ENCODE measurements at regions not wholly inside any gene's neighbourhood (a gene's known extent, or its start where the extent isn't known, plus 50 kb on each side); places are given as distances from the start of the nearest gene placed in this dataset.
"Not testable (repeated sequence)": the region's sequence is repeated elsewhere in the genome, so short reads cannot be mapped to it uniquely, and the experiment has no call there.

GRCh38 chr21:9745457-9746108 lies 775.8 kb upstream of the TPTE start:
- DNase-seq (ENCODE audit: low spot score): not testable (repeated sequence)

DNA sequence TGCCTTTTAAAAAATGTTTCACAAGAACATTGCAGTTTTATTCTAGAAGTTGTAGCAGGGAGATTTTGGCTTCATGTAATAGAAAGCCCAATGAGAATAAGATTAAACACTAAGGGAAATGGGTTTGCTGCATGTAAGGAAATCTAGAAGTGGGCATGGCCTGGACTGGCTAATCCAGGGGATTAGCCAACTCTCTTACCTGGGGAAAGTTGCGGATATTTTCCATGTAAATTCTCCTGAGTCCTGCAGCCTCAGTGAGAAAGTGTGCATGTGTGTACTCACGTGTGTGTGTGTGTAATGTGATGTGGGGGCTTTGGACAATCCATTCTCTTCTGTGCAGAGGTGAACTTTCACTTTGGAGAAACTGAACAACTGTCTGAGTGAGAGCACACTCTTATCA lies 775.1 kb upstream of the TPTE start:
- not testable (repeated sequence) for DNase-seq (ENCODE audit: low spot score)

- DNase-seq (ENCODE audit: low spot score): not testable (repeated sequence)
Measured at GRCh38 chr21:9746831-9747606, 774.4 kb upstream of the TPTE start.

DNA sequence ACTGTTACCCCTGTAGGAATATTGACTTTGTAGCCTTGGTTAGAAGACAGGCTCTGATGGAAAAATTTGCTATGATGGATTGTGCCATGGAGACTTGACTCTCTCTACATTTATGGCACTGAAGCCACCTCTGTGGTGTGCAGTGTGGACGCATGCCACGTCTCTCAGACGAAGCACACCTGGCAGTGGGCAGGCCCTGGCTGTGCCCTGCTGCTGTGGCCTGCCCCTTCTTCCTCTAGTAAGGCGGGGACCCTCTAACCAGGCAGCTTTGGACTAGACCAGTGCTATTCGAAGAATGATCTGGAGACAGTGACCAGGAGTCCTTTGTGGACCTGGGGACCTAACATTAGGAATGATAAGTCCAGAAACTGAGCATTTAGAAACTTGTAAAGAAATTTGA lies 773.5 kb upstream of the TPTE start:
- DNase-seq (ENCODE audit: low spot score): not testable (repeated sequence)

- not testable (repeated sequence) for DNase-seq (ENCODE audit: low spot score)
Measured at GRCh38 chr21:9748451-9748850, 772.9 kb upstream of the TPTE start.

DNA sequence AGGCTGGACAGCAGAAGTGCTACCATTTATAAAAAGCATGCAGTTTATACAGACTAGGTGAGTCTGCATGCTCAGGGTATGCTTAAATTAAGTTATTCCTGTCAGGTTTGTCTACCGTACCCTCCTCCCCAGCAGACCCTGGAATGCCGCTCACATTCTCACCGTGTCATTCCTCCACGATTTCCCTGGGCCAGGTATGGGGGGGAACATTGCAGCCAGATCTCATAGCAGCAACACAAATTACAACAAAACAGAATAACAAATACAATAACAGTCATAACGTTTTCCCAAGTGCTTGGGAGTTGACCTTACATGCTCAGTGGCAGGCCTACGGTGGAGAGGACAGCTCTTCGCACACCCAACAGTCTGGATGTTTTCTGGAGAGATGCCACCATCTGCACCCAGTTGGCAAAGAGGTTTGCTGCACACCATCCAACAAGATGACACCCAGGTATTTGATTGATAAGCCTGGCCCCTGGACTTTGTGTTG lies 771.6 kb upstream of the TPTE start:
- not testable (repeated sequence) for DNase-seq (ENCODE audit: low spot score)

GRCh38 chr21:9750341-9751086 lies 770.9 kb upstream of the TPTE start:
- no peak for DNase-seq (ENCODE audit: low spot score)

DNA sequence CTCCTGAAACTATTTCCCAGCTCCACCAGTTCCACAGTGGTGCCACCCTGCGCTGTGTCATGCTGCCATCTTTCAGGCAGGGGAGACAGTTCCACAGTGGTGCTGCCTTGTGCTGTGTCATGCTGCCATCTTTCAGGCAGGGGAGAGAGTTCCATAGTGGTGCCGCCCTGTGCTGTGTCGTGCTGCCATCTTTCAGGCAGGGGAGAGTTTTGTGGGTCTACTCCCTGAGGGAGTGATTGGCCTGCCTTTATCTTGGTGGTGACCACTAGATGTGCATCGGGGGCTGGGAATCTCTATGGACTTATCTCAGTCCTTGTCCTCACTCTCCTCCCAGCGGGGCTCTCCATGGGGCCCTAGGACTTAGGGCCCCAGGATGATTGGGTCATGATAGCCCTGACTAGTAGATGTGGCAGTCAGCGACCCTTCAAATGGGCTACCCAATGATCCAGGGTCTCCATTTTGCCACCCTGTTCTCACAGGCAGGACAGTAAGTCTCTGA lies 770.2 kb upstream of the TPTE start:
- not testable (repeated sequence) for DNase-seq (ENCODE audit: low spot score)

DNA sequence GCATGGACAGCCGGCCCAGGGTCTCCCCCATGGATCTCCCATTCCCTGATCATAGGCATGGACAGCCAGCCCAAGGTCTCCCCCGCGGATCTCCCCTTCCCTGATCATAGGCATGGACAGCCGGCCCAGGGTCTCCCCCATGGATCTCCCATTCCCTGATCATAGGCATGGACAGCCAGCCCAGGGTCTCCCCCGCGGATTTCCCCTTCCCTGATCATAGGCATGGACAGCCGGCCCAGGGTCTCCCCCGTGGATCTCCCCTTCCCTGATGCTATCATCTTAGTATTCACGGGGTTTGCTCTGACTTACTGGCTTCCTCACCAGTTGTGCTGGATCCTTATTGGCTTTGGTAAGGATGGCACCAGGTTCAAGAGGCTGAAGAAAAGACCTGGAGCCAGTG lies 769.4 kb upstream of the TPTE start:
- not testable (repeated sequence) for DNase-seq (ENCODE audit: low spot score)

- DNase-seq (ENCODE audit: low spot score): not testable (repeated sequence)
Measured at GRCh38 chr21:9753441-9753840, 767.9 kb upstream of the TPTE start.

DNA sequence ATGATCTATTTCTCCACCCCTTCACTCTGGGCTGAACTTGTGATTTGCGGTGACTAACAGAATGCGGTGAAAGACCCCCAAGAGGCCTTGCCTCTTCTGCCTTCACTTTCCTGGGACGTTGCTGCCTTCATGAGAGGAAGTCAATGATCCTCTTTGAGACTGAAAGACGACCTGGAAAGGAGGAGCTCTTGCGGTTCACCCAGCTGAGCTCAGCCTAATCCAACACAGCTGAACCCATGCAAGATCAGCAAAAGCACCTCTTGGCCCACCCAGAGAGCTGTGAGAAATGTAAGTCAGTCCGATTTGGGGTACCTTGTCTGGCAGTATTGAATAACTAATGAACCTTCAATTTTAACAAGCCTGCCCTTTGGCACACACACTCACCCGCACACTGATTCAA lies 767.4 kb upstream of the TPTE start:
- no peak for DNase-seq (ENCODE audit: low spot score)

- not testable (repeated sequence) for DNase-seq (ENCODE audit: low spot score)
Measured at GRCh38 chr21:9754434-9754833, 766.9 kb upstream of the TPTE start.

GRCh38 chr21:9755611-9756010 lies 765.8 kb upstream of the TPTE start:
- no peak for DNase-seq (ENCODE audit: low spot score)

DNA sequence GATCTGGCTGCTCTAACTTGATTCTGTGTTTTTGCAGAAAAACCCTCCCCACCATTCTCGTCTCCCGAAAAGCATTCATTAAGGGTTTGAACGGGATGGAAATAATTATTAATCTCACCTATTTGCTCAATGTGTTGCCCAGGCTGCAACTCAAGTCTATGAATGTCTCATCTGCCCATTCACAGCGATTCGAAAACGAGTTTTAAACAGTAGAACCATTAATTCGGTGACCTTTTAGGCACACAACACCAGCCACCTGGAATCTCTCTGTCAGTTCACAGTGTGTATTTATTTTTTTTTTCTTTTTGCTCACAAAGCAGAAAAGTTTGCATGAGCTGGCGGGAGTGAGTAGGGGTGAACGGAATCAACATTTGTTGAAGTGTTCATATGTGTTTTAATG lies 764.7 kb upstream of the TPTE start:
- DNase-seq (ENCODE audit: low spot score): no peak

DNA sequence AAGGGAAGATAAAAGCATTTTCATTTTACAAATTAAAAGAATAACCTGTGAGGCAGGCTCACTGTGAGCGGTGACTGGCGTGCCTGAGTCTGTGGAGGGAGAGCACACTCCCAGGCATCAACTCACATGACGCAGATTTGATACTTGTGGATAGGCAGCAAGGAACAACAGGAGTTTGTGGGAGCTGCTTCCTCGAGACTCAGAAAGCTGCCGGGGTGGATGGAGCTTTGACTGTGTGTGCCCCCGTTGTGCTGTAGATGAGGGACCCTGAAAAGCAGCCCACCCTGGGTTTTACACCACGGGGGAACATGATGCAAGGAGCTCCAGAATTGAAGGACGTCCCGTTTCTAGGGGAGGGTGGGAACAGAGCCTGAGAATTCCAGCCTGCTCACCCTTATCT lies 764.3 kb upstream of the TPTE start:
- not testable (repeated sequence) for DNase-seq (ENCODE audit: low spot score)

DNA sequence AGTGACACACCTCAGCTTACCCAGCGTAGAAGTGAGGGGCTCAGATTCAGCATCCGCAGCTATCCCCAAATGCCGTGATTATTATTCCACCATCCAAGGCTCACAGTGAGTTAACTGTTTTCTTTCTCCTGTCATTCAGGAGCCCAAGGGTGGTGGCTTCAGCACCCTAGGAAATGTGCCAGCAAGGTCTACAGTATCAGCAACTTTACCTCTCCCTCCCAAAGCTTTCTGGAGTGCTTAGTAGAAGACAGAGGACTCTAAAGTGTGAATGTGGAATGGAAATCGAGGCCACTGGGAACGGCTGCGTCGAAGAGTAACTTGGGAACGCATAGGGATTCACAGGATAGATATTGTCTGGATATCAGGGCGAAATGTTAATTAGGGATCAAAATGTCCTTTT lies 763.8 kb upstream of the TPTE start:
- DNase-seq (ENCODE audit: low spot score): not testable (repeated sequence)

DNA sequence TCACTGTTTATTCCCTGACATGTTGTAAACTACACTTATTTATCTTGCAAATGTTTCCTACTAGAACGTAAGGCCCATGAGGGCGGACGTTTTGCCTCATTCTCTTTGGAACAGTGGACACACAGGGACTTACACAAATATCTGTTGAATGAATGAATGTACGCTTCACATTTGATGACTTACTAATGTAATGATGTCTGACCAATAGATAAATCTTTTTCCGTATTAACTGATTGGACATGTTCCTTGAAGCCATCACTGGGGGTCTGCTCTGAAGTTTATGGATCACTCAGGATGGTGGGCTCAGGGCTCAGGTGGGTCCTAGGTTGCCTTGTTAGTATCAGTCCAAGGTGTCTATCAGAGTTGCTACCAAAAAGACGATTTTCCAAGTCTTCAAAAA lies 763.2 kb upstream of the TPTE start:
- DNase-seq (ENCODE audit: low spot score): no peak

DNA sequence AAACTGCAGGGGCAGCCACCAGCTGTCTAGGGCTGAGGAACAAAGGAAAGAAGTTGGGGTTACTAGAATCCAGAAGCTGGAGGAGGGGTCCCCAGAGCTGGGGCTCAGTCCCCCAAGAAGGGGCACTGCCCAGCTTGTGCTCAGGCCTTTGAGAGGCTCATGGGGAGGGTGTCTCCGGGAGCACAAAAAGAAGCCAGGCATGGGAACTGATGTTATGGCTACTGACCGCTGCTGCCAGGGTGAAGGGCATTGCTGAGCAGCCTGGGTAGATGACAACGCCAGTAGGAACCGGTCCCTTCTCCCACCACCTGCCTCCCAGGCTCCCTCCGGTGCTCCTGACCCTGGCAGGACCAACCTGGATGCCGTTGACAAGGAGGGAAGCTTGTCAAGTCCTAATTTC lies 762.5 kb upstream of the TPTE start:
- no peak for DNase-seq (ENCODE audit: low spot score)

DNA sequence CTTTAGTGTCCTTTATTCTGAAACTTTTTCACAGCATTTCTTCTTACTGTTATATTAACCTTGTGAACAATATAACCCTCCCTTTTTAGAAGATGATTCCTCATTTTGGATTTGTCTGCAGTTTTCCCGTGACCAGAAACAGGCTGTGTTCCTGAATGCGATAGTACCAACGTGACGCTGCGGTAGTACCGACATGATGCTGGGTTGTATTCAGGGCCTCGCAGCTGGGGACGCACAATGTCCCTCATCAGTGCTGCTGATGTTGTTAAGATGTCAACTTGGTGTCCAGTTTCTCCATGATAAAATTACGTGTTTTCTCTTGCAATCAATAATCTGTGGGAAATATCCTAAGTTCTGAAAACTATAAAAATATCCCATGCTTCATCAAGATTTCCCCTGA lies 761.4 kb upstream of the TPTE start:
- DNase-seq (ENCODE audit: low spot score): no peak

DNA sequence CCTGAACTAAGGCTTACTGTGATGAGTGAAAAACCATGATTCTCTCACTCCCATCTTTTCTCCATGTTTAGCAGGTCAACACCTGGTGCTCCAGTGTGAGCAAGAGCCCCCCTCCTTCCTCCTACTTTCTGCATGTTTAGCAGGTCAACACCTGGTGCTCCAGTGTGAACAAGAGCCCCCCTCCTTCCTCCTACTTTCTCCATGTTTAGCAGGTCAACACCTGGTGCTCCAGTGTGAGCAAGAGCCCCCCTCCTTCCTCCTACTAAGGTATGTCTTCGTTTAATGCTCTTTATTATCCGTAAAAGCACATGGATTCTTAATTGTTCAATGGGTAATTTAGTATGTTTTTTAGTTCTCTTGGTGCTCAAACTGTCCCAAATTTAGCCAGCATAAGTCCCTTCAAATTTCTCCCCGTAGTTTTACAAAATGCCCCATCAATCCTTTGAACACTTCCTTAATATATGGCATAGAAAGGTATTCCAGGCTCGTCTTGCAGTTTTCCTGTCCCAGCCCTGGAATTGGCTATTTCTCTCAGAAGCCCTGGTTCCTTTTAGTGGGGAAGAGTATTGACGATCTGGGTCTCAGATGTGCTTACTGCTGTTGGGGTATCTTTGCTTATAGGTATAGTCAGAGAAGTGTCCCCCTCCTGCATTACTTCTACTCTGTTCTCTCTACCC lies 760.8 kb upstream of the TPTE start:
- DNase-seq (ENCODE audit: low spot score): no peak

- DNase-seq (ENCODE audit: low spot score): no peak
Measured at GRCh38 chr21:9763306-9763705, 758.1 kb upstream of the TPTE start.

- no peak for DNase-seq (ENCODE audit: low spot score)
Measured at GRCh38 chr21:9763807-9764206, 757.6 kb upstream of the TPTE start.
